ENCODE measurements at regions not wholly inside any gene's neighbourhood (a gene's known extent, or its start where the extent isn't known, plus 50 kb on each side); places are given as distances from the start of the nearest gene placed in this dataset.

GRCh38 chr2:204264085-204264553, 281.2 kb upstream of the PARD3B start:
- TF ChIP-seq CTCF (IDR thresholded peaks at IDR 0.05 in 2 of 3, conservative IDR thresholded peaks at IDR 0.05 in 1 of 3; ENCODE audit: borderline replicate concordance in 1 of 3, insufficient read depth in 1 of 3, low read depth in 2 of 3, low read length in 2 of 3) = no peak
- TF ChIP-seq EZH2 (IDR thresholded peaks at IDR 0.05) = no peak
- no peak for TF ChIP-seq ATF3 (IDR thresholded peaks at IDR 0.05)
- no peak for TF ChIP-seq POLR2AphosphoS5 (IDR thresholded peaks at IDR 0.05; ENCODE audit: low read depth, low read length)
- no peak for TF ChIP-seq ZFX (IDR thresholded peaks at IDR 0.05)
